ENCODE measurements at regions not wholly inside any gene's neighbourhood (a gene's known extent, or its start where the extent isn't known, plus 50 kb on each side); places are given as distances from the start of the nearest gene placed in this dataset.

DNA sequence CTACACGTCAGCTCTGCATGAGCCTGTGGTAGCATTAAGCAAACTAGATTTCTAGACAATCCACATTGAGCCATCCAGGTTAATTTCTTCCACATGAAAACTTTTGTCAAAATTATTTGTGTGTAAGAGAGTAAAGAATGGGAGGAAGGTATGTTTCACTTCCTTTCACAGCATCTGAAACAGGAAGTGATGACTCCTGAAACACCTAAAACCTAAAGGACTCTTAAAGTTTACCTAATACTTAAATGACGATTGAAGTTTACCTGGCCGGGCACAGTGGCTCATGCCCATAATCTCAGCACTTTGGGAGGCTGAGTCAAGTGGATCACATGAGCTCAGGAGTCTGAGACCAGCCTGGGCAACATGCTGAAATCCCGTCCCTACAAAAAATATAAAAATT, 223.8 kb downstream of the CEMIP2 start:
- no peaks in the 10 kb centered on the region for H3K36me3 ChIP-seq (replicated peaks; ENCODE audit: insufficient read depth, low read depth)
- no peak overlapping the region for H3K27ac ChIP-seq
- H3K9me2 ChIP-seq (replicated peaks; ENCODE audit: insufficient read depth) = no peaks in the 10 kb centered on the region
- no peak overlapping the region for H3K4me2 ChIP-seq
- H3K79me2 ChIP-seq = no peaks in the 10 kb centered on the region
- no peaks in the 10 kb centered on the region for H3K27me3 ChIP-seq
- no peaks in the 10 kb centered on the region for H4K20me1 ChIP-seq (ENCODE audit: insufficient read depth, poor library complexity, severe bottlenecking)
- DNase-seq (ENCODE audit: low spot score) = no peak
- H3K4me1 ChIP-seq (ENCODE audit: insufficient read depth) = no peaks in the 10 kb centered on the region
- TF ChIP-seq, protein P1, sequence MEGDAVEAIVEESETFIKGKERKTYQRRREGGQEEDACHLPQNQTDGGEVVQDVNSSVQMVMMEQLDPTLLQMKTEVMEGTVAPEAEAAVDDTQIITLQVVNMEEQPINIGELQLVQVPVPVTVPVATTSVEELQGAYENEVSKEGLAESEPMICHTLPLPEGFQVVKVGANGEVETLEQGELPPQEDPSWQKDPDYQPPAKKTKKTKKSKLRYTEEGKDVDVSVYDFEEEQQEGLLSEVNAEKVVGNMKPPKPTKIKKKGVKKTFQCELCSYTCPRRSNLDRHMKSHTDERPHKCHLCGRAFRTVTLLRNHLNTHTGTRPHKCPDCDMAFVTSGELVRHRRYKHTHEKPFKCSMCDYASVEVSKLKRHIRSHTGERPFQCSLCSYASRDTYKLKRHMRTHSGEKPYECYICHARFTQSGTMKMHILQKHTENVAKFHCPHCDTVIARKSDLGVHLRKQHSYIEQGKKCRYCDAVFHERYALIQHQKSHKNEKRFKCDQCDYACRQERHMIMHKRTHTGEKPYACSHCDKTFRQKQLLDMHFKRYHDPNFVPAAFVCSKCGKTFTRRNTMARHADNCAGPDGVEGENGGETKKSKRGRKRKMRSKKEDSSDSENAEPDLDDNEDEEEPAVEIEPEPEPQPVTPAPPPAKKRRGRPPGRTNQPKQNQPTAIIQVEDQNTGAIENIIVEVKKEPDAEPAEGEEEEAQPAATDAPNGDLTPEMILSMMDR (IDR thresholded peaks at IDR 0.05; ENCODE audit: poor library complexity) = no peak
- no peak for TF ChIP-seq EZH2 (IDR thresholded peaks at IDR 0.05; ENCODE audit: borderline replicate concordance)
- no peak for TF ChIP-seq EZH2phosphoT487 (IDR thresholded peaks at IDR 0.05; ENCODE audit: low read depth, severe bottlenecking, unreplicated experiment)
- no peak overlapping the region for H2AFZ ChIP-seq
- 85% methylated on average over 4 of the region's 4 CpGs for WGBS (ENCODE audit: low lambda C conversion rate, missing lambda C conversion rate)
- H3K4me3 ChIP-seq = no peak overlapping the region
- H3K9me3 ChIP-seq (ENCODE audit: low read depth) = no peaks in the 10 kb centered on the region

DNA sequence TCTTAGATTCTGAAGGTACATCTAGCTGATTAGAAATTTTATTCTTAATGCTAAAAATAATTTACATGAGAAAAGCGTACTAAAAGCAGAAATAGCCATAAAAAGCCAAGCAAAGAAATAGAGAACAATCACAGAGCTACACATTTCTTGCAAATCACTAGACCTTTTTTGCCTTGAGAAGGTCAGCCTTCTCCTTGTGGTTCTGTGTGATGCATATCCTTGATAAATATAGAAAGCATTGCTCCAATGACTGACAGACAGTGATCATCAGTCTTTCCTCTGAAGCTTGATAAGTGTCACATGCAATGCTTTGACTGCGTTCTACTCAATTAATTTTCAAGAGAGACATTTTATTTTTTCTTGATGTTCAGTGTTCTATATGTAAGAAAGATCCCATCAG, 226.9 kb downstream of the CEMIP2 start:
- H3K9me2 ChIP-seq (replicated peaks; ENCODE audit: insufficient read depth) = no peaks in the 10 kb centered on the region
- no peak overlapping the region for H2AFZ ChIP-seq
- no peak for DNase-seq (ENCODE audit: low spot score)

DNA sequence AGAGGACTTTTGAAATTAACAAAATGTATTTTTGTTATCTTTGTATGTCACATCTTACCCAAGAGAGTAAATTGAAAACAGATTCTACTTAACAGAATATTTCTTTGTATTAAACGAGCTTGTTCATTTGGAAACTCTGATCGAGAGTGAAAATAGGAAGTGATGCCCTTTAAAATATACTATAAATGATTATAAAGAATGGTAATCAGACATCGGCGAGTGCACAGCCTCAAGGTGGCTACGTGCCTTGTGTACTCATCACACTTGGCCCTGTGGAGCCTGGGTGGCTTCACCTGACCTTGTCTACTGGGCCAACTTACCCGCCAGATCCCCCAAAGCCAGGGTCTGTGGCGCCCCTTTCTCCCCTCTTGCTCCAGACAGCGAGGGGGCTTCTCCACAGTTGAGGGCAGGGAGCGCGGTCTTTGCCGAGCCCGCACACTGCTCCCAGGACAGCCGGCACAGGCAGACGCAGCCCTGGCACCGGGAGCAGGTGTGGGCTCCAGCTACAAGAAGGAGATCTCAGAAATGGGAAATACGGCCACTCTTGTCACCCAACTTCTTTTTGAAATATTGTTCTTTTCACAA, 243.2 kb downstream of the CEMIP2 start:
- no peak for DNase-seq (ENCODE audit: low spot score)
- no peaks in the 10 kb centered on the region for H3K9me2 ChIP-seq (replicated peaks; ENCODE audit: insufficient read depth)
- no peaks in the 10 kb centered on the region for H3K4me1 ChIP-seq (ENCODE audit: insufficient read depth)
- no peaks in the 10 kb centered on the region for H3K79me2 ChIP-seq
- no peaks in the 10 kb centered on the region for H3K27me3 ChIP-seq
- H3K4me3 ChIP-seq = no peak overlapping the region
- H3K9me3 ChIP-seq (ENCODE audit: low read depth) = no peaks in the 10 kb centered on the region
- H3K27ac ChIP-seq = no peak overlapping the region
- WGBS (ENCODE audit: low lambda C conversion rate, missing lambda C conversion rate) = 94% methylated on average over 16 of the region's 16 CpGs
- no peak overlapping the region for H3K4me2 ChIP-seq
- no peaks in the 10 kb centered on the region for H3K36me3 ChIP-seq (replicated peaks; ENCODE audit: insufficient read depth, low read depth)
- H4K20me1 ChIP-seq (ENCODE audit: insufficient read depth, poor library complexity, severe bottlenecking) = no peaks in the 10 kb centered on the region
- TF ChIP-seq EZH2 (IDR thresholded peaks at IDR 0.05; ENCODE audit: borderline replicate concordance) = no peak
- H2AFZ ChIP-seq = no peak overlapping the region

More for the DNA sequence above, 226.9 kb downstream of the CEMIP2 start:
- Histone ChIP-seq H3K79me2 (no peaks in the 10 kb centered on the region), H4K20me1 (ENCODE audit: insufficient read depth, poor library complexity, severe bottlenecking) (no peaks in the 10 kb centered on the region), H3K36me3 (replicated peaks; ENCODE audit: insufficient read depth, low read depth) (no peaks in the 10 kb centered on the region), H3K9me3 (ENCODE audit: low read depth) (no peaks in the 10 kb centered on the region), H3K4me3 (no peak overlapping the region), H3K27ac (no peak overlapping the region), H3K27me3 (no peaks in the 10 kb centered on the region), H3K4me2 (no peak overlapping the region), H3K4me1 (ENCODE audit: insufficient read depth) (no peaks in the 10 kb centered on the region)
- TF ChIP-seq, protein P1 (IDR thresholded peaks at IDR 0.05; ENCODE audit: poor library complexity) = no peak
- no peak for TF ChIP-seq EZH2 (IDR thresholded peaks at IDR 0.05; ENCODE audit: borderline replicate concordance)
- TF ChIP-seq EZH2phosphoT487 (IDR thresholded peaks at IDR 0.05; ENCODE audit: low read depth, severe bottlenecking, unreplicated experiment) = no peak
- WGBS (ENCODE audit: low lambda C conversion rate, missing lambda C conversion rate) = 96% methylated on average over 2 of the region's 2 CpGs

DNA sequence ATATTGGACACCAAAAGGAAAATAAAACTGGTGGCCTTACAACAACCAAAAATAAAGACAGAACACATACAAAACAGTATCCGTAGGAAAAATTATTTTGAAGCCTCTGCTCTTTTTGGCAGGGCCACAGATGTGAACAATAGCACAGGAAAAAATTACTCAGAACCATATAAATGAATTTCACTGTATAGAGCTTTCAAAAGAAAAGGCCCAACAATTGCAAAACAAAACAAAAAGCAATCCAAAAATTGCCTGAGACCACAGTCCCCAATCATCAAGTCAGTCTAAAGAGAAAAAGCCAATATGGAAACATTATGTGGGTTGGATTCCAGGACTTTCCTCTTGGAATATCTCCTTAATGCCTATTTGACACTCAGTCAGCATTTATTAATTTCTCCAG, 243.8 kb downstream of the CEMIP2 start:
- no peaks in the 10 kb centered on the region for H3K9me2 ChIP-seq (replicated peaks; ENCODE audit: insufficient read depth)
- no peak overlapping the region for H3K4me2 ChIP-seq
- no peaks in the 10 kb centered on the region for H3K9me3 ChIP-seq (ENCODE audit: low read depth)
- H3K4me3 ChIP-seq = no peak overlapping the region
- no peaks in the 10 kb centered on the region for H3K79me2 ChIP-seq
- H3K27me3 ChIP-seq = no peaks in the 10 kb centered on the region
- H3K36me3 ChIP-seq (replicated peaks; ENCODE audit: insufficient read depth, low read depth) = no peaks in the 10 kb centered on the region
- DNase-seq (ENCODE audit: low spot score) = no peak
- no peak for TF ChIP-seq EZH2phosphoT487 (IDR thresholded peaks at IDR 0.05; ENCODE audit: low read depth, severe bottlenecking, unreplicated experiment)
- TF ChIP-seq, protein P1 (IDR thresholded peaks at IDR 0.05; ENCODE audit: poor library complexity) = no peak
- TF ChIP-seq EZH2 (IDR thresholded peaks at IDR 0.05; ENCODE audit: borderline replicate concordance) = no peak
- H2AFZ ChIP-seq = no peak overlapping the region
- no peaks in the 10 kb centered on the region for H3K4me1 ChIP-seq (ENCODE audit: insufficient read depth)
- no peak overlapping the region for H3K27ac ChIP-seq
- no peaks in the 10 kb centered on the region for H4K20me1 ChIP-seq (ENCODE audit: insufficient read depth, poor library complexity, severe bottlenecking)
- WGBS (ENCODE audit: low lambda C conversion rate, missing lambda C conversion rate) = 96% methylated on average over 1 of the region's 1 CpG

Measured in hepatocyte (in vitro differentiated cells).